ENCODE measurements at regions not wholly inside any gene's neighbourhood (a gene's known extent, or its start where the extent isn't known, plus 50 kb on each side); places are given as distances from the start of the nearest gene placed in this dataset.

GRCh38 chr9:108117306-108117705 is 627.7 kb upstream of the KLF4 start:
- no peak for TF ChIP-seq POLR2A (IDR thresholded peaks at IDR 0.05; ENCODE audit: low read length)
- TF ChIP-seq GATA1 (IDR thresholded peaks at IDR 0.05; ENCODE audit: low read depth, low read length): no peak

Measured in erythroblast (primary cell).